Neural cell (in vitro differentiated cells): ENCODE measurements at regions not wholly inside any gene's neighbourhood (a gene's known extent, or its start where the extent isn't known, plus 50 kb on each side); places are given as distances from the start of the nearest gene placed in this dataset.

Source experiments
- H2AFZ ChIP-seq: fragments of 200-600, 300-800 bp; sonication (generic), shearing (Covaris generic); 2 replicates; pipeline ENCODE4 v1.6.0; 2014; ENCODE audit warnings: low read depth, mild to moderate bottlenecking, antibody characterized with exemption, low read length, moderate library complexity
- H3F3A ChIP-seq: fragments of 200-600 bp; shearing (Covaris generic); 2 replicates; pipeline ENCODE4 v1.6.1; 2016; ENCODE audit warnings: mild to moderate bottlenecking, moderate library complexity, mixed read lengths, antibody characterized with exemption, low read length; ENCODE audit not compliant: insufficient read depth, poor library complexity, severe bottlenecking
- H3K27ac ChIP-seq: fragments of 200-600, 300-800 bp; sonication (generic), shearing (Covaris generic); 2 replicates; pipeline ENCODE4 v1.5.1; 2014; ENCODE audit warnings: mild to moderate bottlenecking, low read length, moderate library complexity
- H3K27me3 ChIP-seq: fragments of 300-800, 200-600 bp; sonication (generic), shearing (Covaris generic); 2 replicates; pipeline ENCODE4 v1.6.0; 2014; ENCODE audit warnings: mild to moderate bottlenecking, low read depth, low read length, moderate library complexity; ENCODE audit not compliant: insufficient read depth
- H3K36me3 ChIP-seq: fragments of 300-800, 200-600 bp; sonication (generic), shearing (Covaris generic); 2 replicates; pipeline ENCODE4 v1.5.1; 2014; ENCODE audit warnings: mild to moderate bottlenecking, antibody characterized with exemption, low read length, moderate library complexity; ENCODE audit not compliant: insufficient read depth
- H3K4me2 ChIP-seq: fragments of 300-800, 200-600 bp; sonication (generic), shearing (Covaris generic); 2 replicates; pipeline ENCODE4 v1.6.0; 2014; ENCODE audit warnings: mild to moderate bottlenecking, low read length
- H3K4me3 ChIP-seq: fragments of 300-800, 200-600 bp; sonication (generic), shearing (Covaris generic); 2 replicates; pipeline ENCODE4 v1.5.1; 2014; ENCODE audit warnings: mild to moderate bottlenecking, low read length, moderate library complexity
- H3K79me2 ChIP-seq: fragments of 200-600 bp; shearing (Covaris generic); replicated peaks from 2 replicates; pipeline ENCODE4 v1.6.0; 2014; ENCODE audit warnings: mild to moderate bottlenecking, low read length, moderate library complexity; ENCODE audit not compliant: insufficient read depth
- H3K9ac ChIP-seq: fragments of 300-800, 200-600 bp; sonication (generic), shearing (Covaris generic); 2 replicates; pipeline ENCODE4 v1.6.1; 2016; ENCODE audit warnings: mild to moderate bottlenecking, low read length, mixed read lengths
- H3K9me2 ChIP-seq: fragments of 200-600 bp; shearing (Covaris generic); 2 replicates; pipeline ENCODE4 v1.6.1; 2016; ENCODE audit warnings: mild to moderate bottlenecking, low read length, mixed read lengths; ENCODE audit not compliant: insufficient read depth
- H3K9me3 ChIP-seq: fragments of 200-600, 300-800 bp; sonication (generic), shearing (Covaris generic); 2 replicates; pipeline ENCODE4 v1.6.1; 2016; ENCODE audit warnings: mild to moderate bottlenecking, mixed run types, low read length, moderate library complexity, mixed read lengths
- H4K20me1 ChIP-seq: fragments of 200-600 bp; shearing (Covaris generic); 2 replicates; pipeline ENCODE4 v1.6.1; 2016; ENCODE audit warnings: mild to moderate bottlenecking, mixed run types; ENCODE audit not compliant: insufficient read depth
- EP300 ChIP-seq: fragments of 450-650 bp; conservative IDR thresholded peaks from 2 replicates; pipeline ENCODE4 v1.6.1; 2014; ENCODE audit warnings: antibody characterized with exemption, mild to moderate bottlenecking, moderate library complexity; ENCODE audit not compliant: poor library complexity, severe bottlenecking
- EZH2 ChIP-seq: fragments of 200-600, 300-800 bp; shearing (Covaris generic), sonication (generic); IDR thresholded peaks from 2 replicates; pipeline ENCODE4 v1.6.1; 2014; ENCODE audit warnings: antibody characterized with exemption, low read length, borderline replicate concordance, mild to moderate bottlenecking; ENCODE audit not compliant: insufficient read depth, poor library complexity, severe bottlenecking
- MXI1 ChIP-seq: fragments of 450-650 bp; conservative IDR thresholded peaks from 2 replicates; pipeline ENCODE4 v1.6.1; 2014; ENCODE audit warnings: antibody characterized with exemption, mild to moderate bottlenecking; ENCODE audit not compliant: poor library complexity, severe bottlenecking
- POLR2AphosphoS5 ChIP-seq: IDR thresholded peaks from 2 replicates; pipeline ENCODE4 v1.6.1; 2012
- RAD21 ChIP-seq: fragments of 450-650 bp; conservative IDR thresholded peaks from 2 replicates; pipeline ENCODE4 v1.6.1; 2014; ENCODE audit warnings: antibody characterized with exemption, mild to moderate bottlenecking, moderate library complexity
- REST ChIP-seq: IDR thresholded peaks from 2 replicates; pipeline ENCODE4 v1.6.1; 2012; ENCODE audit warnings: borderline replicate concordance
- SMC3 ChIP-seq: fragments of 450-650 bp; conservative IDR thresholded peaks from 2 replicates; pipeline ENCODE4 v1.6.1; 2014; ENCODE audit warnings: antibody characterized with exemption, mild to moderate bottlenecking, moderate library complexity; ENCODE audit not compliant: poor library complexity
- TAF1 ChIP-seq: IDR thresholded peaks from 2 replicates; pipeline ENCODE4 v1.6.1; 2012; ENCODE audit warnings: low read depth
- TF ChIP-seq, protein P1 (sequence below): fragments of 450-650 bp; IDR thresholded peaks from 2 replicates; pipeline ENCODE4 v1.5.1; 2014; ENCODE audit warnings: antibody characterized with exemption, mild to moderate bottlenecking, moderate library complexity; ENCODE audit not compliant: poor library complexity, severe bottlenecking

DNA sequence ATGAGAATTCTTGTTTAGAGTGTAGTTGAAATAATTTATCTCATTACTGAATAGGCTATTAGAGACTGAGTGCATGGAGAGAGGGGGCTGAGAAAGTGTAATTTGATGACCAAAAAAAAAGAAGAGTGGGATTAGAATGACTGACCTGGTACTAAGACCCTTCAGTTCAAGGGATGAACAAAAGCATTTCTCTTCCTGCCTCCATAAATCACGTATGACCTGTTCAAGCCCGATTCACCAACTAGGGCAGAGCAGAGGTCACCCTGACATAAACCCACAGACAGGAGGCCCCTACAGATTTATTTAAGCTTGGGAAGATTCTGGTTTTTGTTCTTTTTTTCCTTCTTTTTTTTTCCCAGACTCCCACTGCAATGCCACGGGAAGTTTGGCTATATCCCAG lies 123.7 kb upstream of the COP1 start:
- Histone ChIP-seq H3K4me3 (no peak overlapping the region), H3K9me3 (no peaks in the 10 kb centered on the region), H3K79me2 (no peaks in the 10 kb centered on the region), H3K36me3 (no peaks in the 10 kb centered on the region), H2AFZ (no peak overlapping the region), H3K27me3 (no peaks in the 10 kb centered on the region), H3K4me2 (no peak overlapping the region), H4K20me1 (no peaks in the 10 kb centered on the region), H3F3A (no peaks in the 10 kb centered on the region), H3K9ac (no peak overlapping the region), H3K27ac (no peak overlapping the region), H3K9me2 (no peaks in the 10 kb centered on the region)
- TF ChIP-seq RAD21 (no peak), TAF1 (no peak), POLR2AphosphoS5 (no peak), REST (no peak), EZH2 (no peak), SMC3 (no peak), EP300 (no peak), MXI1 (no peak)
- TF ChIP-seq, protein P1, sequence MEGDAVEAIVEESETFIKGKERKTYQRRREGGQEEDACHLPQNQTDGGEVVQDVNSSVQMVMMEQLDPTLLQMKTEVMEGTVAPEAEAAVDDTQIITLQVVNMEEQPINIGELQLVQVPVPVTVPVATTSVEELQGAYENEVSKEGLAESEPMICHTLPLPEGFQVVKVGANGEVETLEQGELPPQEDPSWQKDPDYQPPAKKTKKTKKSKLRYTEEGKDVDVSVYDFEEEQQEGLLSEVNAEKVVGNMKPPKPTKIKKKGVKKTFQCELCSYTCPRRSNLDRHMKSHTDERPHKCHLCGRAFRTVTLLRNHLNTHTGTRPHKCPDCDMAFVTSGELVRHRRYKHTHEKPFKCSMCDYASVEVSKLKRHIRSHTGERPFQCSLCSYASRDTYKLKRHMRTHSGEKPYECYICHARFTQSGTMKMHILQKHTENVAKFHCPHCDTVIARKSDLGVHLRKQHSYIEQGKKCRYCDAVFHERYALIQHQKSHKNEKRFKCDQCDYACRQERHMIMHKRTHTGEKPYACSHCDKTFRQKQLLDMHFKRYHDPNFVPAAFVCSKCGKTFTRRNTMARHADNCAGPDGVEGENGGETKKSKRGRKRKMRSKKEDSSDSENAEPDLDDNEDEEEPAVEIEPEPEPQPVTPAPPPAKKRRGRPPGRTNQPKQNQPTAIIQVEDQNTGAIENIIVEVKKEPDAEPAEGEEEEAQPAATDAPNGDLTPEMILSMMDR = no peak

GRCh38 chr1:176325664-176326063 lies 118.6 kb upstream of the COP1 start:
- no peak overlapping the region for H3K27ac ChIP-seq
- no peaks in the 10 kb centered on the region for H3K36me3 ChIP-seq
- H3K9me2 ChIP-seq = no peaks in the 10 kb centered on the region
- no peak for TF ChIP-seq RAD21
- no peak for TF ChIP-seq SMC3
- no peak for TF ChIP-seq POLR2AphosphoS5
- TF ChIP-seq EZH2 = no peak
- no peak for TF ChIP-seq REST
- TF ChIP-seq MXI1 = no peak
- TF ChIP-seq, protein P1 = no peak
- no peak for TF ChIP-seq EP300
- TF ChIP-seq TAF1 = no peak
- no peaks in the 10 kb centered on the region for H3F3A ChIP-seq
- no peaks in the 10 kb centered on the region for H3K79me2 ChIP-seq
- no peak overlapping the region for H3K4me2 ChIP-seq
- H3K9ac ChIP-seq = no peak overlapping the region
- no peak overlapping the region for H3K4me3 ChIP-seq
- no peak overlapping the region for H2AFZ ChIP-seq
- no peaks in the 10 kb centered on the region for H4K20me1 ChIP-seq
- H3K27me3 ChIP-seq = no peaks in the 10 kb centered on the region
- H3K9me3 ChIP-seq = no peaks in the 10 kb centered on the region
